ENCODE measurements at regions not wholly inside any gene's neighbourhood (a gene's known extent, or its start where the extent isn't known, plus 50 kb on each side); places are given as distances from the start of the nearest gene placed in this dataset.

- Histone ChIP-seq H3K27ac (ENCODE audit: control insufficient read depth, insufficient read depth, low read length) (no peak overlapping the region), H3K4me2 (ENCODE audit: control insufficient read depth, extremely low read depth, insufficient read depth, low read depth, low read length) (no peak overlapping the region), H3K9me1 (ENCODE audit: control insufficient read depth, extremely low read depth, insufficient read depth, low read length) (no peaks in the 10 kb centered on the region), H3K4me1 (ENCODE audit: control insufficient read depth, extremely low read depth, insufficient read depth, low read length) (peaks cover 15% of the 10 kb centered on the region), H3K9ac (ENCODE audit: control insufficient read depth, extremely low read depth, insufficient read depth, low read length) (no peak overlapping the region), H3K79me2 (ENCODE audit: control insufficient read depth, insufficient read depth, low read length) (no peaks in the 10 kb centered on the region), H3K27me3 (ENCODE audit: control insufficient read depth, extremely low read depth, insufficient read depth, low read length) (no peaks in the 10 kb centered on the region), H4K20me1 (ENCODE audit: control insufficient read depth, extremely low read depth, insufficient read depth, low read length) (no peaks in the 10 kb centered on the region), H2AFZ (ENCODE audit: control insufficient read depth, low read length) (no peak overlapping the region), H3K4me3 (ENCODE audit: control insufficient read depth in 2 of 3, extremely low read depth in 1 of 3, insufficient read depth in 2 of 3, low read depth in 1 of 3, low read length in 3 of 3) (no peak overlapping the region), H3K36me3 (ENCODE audit: control insufficient read depth in 2 of 2, extremely low read depth in 1 of 2, insufficient read depth in 2 of 2, low read length in 2 of 2) (no peaks in the 10 kb centered on the region), H3K9me3 (ENCODE audit: control insufficient read depth, low read depth, low read length) (no peaks in the 10 kb centered on the region)
- dilution Hi-C loops (cut with MboI; ENCODE audit: extremely low pct_ligation_motif_present, low sequenced_read_pairs): no loop called here
- FAIRE-seq (no peak), DNase-seq (ENCODE audit: low read depth, low spot score) (no peak)
- TF ChIP-seq, protein P1, sequence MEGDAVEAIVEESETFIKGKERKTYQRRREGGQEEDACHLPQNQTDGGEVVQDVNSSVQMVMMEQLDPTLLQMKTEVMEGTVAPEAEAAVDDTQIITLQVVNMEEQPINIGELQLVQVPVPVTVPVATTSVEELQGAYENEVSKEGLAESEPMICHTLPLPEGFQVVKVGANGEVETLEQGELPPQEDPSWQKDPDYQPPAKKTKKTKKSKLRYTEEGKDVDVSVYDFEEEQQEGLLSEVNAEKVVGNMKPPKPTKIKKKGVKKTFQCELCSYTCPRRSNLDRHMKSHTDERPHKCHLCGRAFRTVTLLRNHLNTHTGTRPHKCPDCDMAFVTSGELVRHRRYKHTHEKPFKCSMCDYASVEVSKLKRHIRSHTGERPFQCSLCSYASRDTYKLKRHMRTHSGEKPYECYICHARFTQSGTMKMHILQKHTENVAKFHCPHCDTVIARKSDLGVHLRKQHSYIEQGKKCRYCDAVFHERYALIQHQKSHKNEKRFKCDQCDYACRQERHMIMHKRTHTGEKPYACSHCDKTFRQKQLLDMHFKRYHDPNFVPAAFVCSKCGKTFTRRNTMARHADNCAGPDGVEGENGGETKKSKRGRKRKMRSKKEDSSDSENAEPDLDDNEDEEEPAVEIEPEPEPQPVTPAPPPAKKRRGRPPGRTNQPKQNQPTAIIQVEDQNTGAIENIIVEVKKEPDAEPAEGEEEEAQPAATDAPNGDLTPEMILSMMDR (optimal IDR thresholded peaks at IDR 0.05 in 1 of 3, IDR thresholded peaks at IDR 0.05 in 1 of 3, conservative IDR thresholded peaks at IDR 0.05 in 1 of 3; ENCODE audit: extremely low read depth in 1 of 3, insufficient read depth in 2 of 3, low read length in 3 of 3): no peak
- no peak for TF ChIP-seq EZH2 (IDR thresholded peaks at IDR 0.05; ENCODE audit: low read length)
Measured at GRCh38 chr2:224166654-224167053, 127.6 kb upstream of the SERPINE2 start.

DNA sequence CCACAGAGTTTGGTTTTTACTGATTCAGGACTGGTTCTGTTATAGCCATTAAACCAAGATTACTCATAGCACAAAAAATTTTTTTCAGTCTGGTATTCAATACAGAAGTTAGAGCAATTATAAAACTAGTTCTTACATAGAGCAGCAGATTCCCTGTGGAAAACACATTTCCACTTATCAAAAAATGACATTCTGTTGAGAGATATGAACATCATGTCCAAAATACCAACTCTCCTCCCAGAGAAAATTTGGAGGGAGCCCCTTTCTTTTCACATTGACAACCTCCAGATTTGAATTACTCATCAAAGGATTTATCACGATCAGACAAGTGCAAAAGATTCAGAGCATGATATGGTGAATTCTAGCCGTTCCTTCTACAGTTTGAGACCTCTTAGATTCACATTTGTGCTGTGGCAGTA is 126.8 kb upstream of the SERPINE2 start:
- Histone ChIP-seq H3K4me1 (ENCODE audit: control insufficient read depth, extremely low read depth, insufficient read depth, low read length) (peaks cover 17% of the 10 kb centered on the region), H3K9me1 (ENCODE audit: control insufficient read depth, extremely low read depth, insufficient read depth, low read length) (no peaks in the 10 kb centered on the region), H3K9me3 (ENCODE audit: control insufficient read depth, low read depth, low read length) (no peaks in the 10 kb centered on the region), H2AFZ (ENCODE audit: control insufficient read depth, low read length) (no peak overlapping the region), H3K27ac (ENCODE audit: control insufficient read depth, insufficient read depth, low read length) (no peak overlapping the region), H3K4me2 (ENCODE audit: control insufficient read depth, extremely low read depth, insufficient read depth, low read depth, low read length) (peak overlapping the region; percentile 29), H3K36me3 (ENCODE audit: control insufficient read depth in 2 of 2, extremely low read depth in 1 of 2, insufficient read depth in 2 of 2, low read length in 2 of 2) (no peaks in the 10 kb centered on the region), H3K79me2 (ENCODE audit: control insufficient read depth, insufficient read depth, low read length) (no peaks in the 10 kb centered on the region), H3K27me3 (ENCODE audit: control insufficient read depth, extremely low read depth, insufficient read depth, low read length) (no peaks in the 10 kb centered on the region), H3K4me3 (ENCODE audit: control insufficient read depth in 2 of 3, extremely low read depth in 1 of 3, insufficient read depth in 2 of 3, low read depth in 1 of 3, low read length in 3 of 3) (no peak overlapping the region), H4K20me1 (ENCODE audit: control insufficient read depth, extremely low read depth, insufficient read depth, low read length) (no peaks in the 10 kb centered on the region), H3K9ac (ENCODE audit: control insufficient read depth, extremely low read depth, insufficient read depth, low read length) (no peak overlapping the region)
- no peak for TF ChIP-seq EZH2 (IDR thresholded peaks at IDR 0.05; ENCODE audit: low read length)
- TF ChIP-seq, protein P1 (optimal IDR thresholded peaks at IDR 0.05 in 1 of 3, IDR thresholded peaks at IDR 0.05 in 1 of 3, conservative IDR thresholded peaks at IDR 0.05 in 1 of 3; ENCODE audit: extremely low read depth in 1 of 3, insufficient read depth in 2 of 3, low read length in 3 of 3): no peak
- FAIRE-seq: no peak
- no peak for DNase-seq (ENCODE audit: low read depth, low spot score)
- dilution Hi-C loops (cut with MboI; ENCODE audit: extremely low pct_ligation_motif_present, low sequenced_read_pairs): no loop called here
